MM.1S (cell line): ENCODE measurements at regions not wholly inside any gene's neighbourhood (a gene's known extent, or its start where the extent isn't known, plus 50 kb on each side); places are given as distances from the start of the nearest gene placed in this dataset.

Experiments
- CTCF ChIP-seq: fragments of 300-600 bp; sonication (generic); IDR thresholded peaks from 2 replicates; pipeline ENCODE4 v1.5.1; 2016; ENCODE audit warnings: antibody characterized with exemption, low read length, mixed read lengths
- EZH2 ChIP-seq: fragments of 300-600 bp; sonication (generic); optimal IDR thresholded peaks from 2 replicates; pipeline ENCODE3; 2017; ENCODE audit warnings: low read depth, mild to moderate bottlenecking, antibody characterized with exemption, low read length, mixed read lengths
- EZH2phosphoT487 ChIP-seq: fragments of 300-600 bp; sonication (generic); IDR thresholded peaks from 2 replicates; pipeline ENCODE4 v1.6.1; 2018; ENCODE audit warnings: antibody characterized with exemption, low read length

- TF ChIP-seq EZH2 (no peak), CTCF (no peak), EZH2phosphoT487 (no peak)
Observed at GRCh38 chr13:73665261-73665660, 468.9 kb downstream of the KLF12 start.
